Mesendoderm (in vitro differentiated cells): ENCODE measurements at regions not wholly inside any gene's neighbourhood (a gene's known extent, or its start where the extent isn't known, plus 50 kb on each side); places are given as distances from the start of the nearest gene placed in this dataset.

Experiments
- DNase-seq: peaks from one replicate; pipeline ENCODE4 v3.0.0; 2013
- H2AK5ac ChIP-seq: 2 replicates; pipeline ENCODE4 v1.6.1; 2013; ENCODE audit warnings: low read length, inconsistent platforms
- H2BK120ac ChIP-seq: 2 replicates; pipeline ENCODE4 v1.6.1; 2013; ENCODE audit warnings: low read depth, mild to moderate bottlenecking, low read length, moderate library complexity, mixed read lengths
- H2BK15ac ChIP-seq: replicated peaks from 2 replicates; pipeline ENCODE4 v1.6.1; 2013; ENCODE audit warnings: low read depth, mild to moderate bottlenecking, moderate library complexity
- H2BK5ac ChIP-seq: 2 replicates; pipeline ENCODE4 v1.6.1; 2013; ENCODE audit warnings: low read length, inconsistent platforms
- H3K18ac ChIP-seq: 2 replicates; pipeline ENCODE4 v1.6.1; 2013; ENCODE audit warnings: mild to moderate bottlenecking, low read length, mixed read lengths
- H3K23ac ChIP-seq: one replicate; pipeline ENCODE4 v1.6.1; 2013; ENCODE audit warnings: low read length
- H3K27ac ChIP-seq: 2 replicates; pipeline ENCODE4 v1.5.1; 2013; ENCODE audit warnings: low read depth, mild to moderate bottlenecking, inconsistent platforms, low read length, moderate library complexity
- H3K27me3 ChIP-seq: 2 replicates; pipeline ENCODE4 v1.6.1; 2013; ENCODE audit warnings: low read length, control low read depth, mild to moderate bottlenecking, inconsistent platforms; ENCODE audit not compliant: insufficient read depth, poor library complexity
- H3K36me3 ChIP-seq: 2 replicates; pipeline ENCODE4 v1.6.1; 2013; ENCODE audit warnings: low read length, inconsistent platforms; ENCODE audit not compliant: control insufficient read depth, insufficient read depth
- H3K4ac ChIP-seq: one replicate; pipeline ENCODE4 v1.6.1; 2013; ENCODE audit warnings: low read depth, mild to moderate bottlenecking, low read length, moderate library complexity
- H3K4me1 ChIP-seq: 2 replicates; pipeline ENCODE4 v1.6.1; 2013; ENCODE audit warnings: low read depth, low read length, inconsistent platforms; ENCODE audit not compliant: control insufficient read depth
- H3K4me2 ChIP-seq: 2 replicates; pipeline ENCODE4 v1.6.1; 2013; ENCODE audit warnings: low read length
- H3K4me3 ChIP-seq: 2 replicates; pipeline ENCODE4 v1.5.1; 2013; ENCODE audit warnings: mild to moderate bottlenecking, low read length
- H3K56ac ChIP-seq: one replicate; pipeline ENCODE4 v1.6.1; 2013; ENCODE audit warnings: low read length
- H3K79me1 ChIP-seq: 2 replicates; pipeline ENCODE4 v1.6.1; 2013; ENCODE audit warnings: low read length, inconsistent platforms
- H3K79me2 ChIP-seq: 2 replicates; pipeline ENCODE4 v1.6.1; 2013; ENCODE audit warnings: mild to moderate bottlenecking, low read length; ENCODE audit not compliant: control insufficient read depth, insufficient read depth
- H3K9ac ChIP-seq: 2 replicates; pipeline ENCODE4 v1.6.1; 2013; ENCODE audit warnings: low read length, inconsistent platforms
- H4K5ac ChIP-seq: one replicate; pipeline ENCODE4 v1.6.1; 2013; ENCODE audit warnings: low read length
- H4K8ac ChIP-seq: one replicate; pipeline ENCODE4 v1.6.1; 2013; ENCODE audit warnings: low read depth, mild to moderate bottlenecking, control low read depth, low read length, moderate library complexity
- WGBS: extraction: QIAGEN DNeasy Blood & Tissue Kit; methylation state at CpG from one replicate; pipeline ENCODE4 v1.1.7; 2013; ENCODE audit warnings: low lambda C conversion rate, missing lambda C conversion rate; ENCODE audit not compliant: insufficient coverage; ENCODE audit errors: extremely low coverage; 5-methylcytosine and 5-hydroxymethylcytosine counted together

GRCh38 chr9:108217431-108218349 lies 638.1 kb downstream of the ACTL7B start:
- Histone ChIP-seq H2BK120ac (no peak overlapping the region), H4K8ac (no peak overlapping the region), H3K27ac (no peak overlapping the region), H2AK5ac (no peak overlapping the region), H3K56ac (no peak overlapping the region), H3K23ac (no peak overlapping the region), H2BK5ac (no peak overlapping the region), H3K4me2 (no peak overlapping the region), H2BK15ac (no peak overlapping the region), H3K27me3 (no peaks in the 10 kb centered on the region), H3K4ac (no peak overlapping the region), H4K5ac (no peak overlapping the region), H3K79me2 (no peaks in the 10 kb centered on the region), H3K18ac (no peak overlapping the region), H3K36me3 (no peaks in the 10 kb centered on the region), H3K9ac (no peak overlapping the region), H3K4me1 (no peaks in the 10 kb centered on the region), H3K79me1 (no peaks in the 10 kb centered on the region), H3K4me3 (no peak overlapping the region)
- DNase-seq, result no peak
- no CpG with 5 or more reads among the region's 12 CpGs for WGBS

DNA sequence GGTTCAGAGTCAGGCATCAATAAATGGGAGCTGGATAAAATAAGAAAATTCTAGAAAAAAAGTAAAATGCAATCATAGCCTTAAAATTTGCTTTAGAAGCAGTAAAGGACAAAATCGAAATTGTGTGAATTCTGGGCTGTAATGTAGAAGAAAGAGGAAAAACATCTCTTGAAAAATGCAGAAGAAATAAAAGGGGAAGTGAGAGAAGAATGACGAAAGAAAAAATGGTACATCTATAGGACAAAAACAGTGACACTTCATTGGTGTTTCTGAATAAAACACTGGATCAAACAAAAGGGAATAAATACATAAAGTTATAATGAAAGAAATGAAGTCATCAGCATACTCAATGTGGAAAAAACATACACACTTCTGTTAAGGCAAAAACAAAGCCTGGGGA lies 642.3 kb downstream of the ACTL7B start:
- Histone ChIP-seq H3K79me1 (no peaks in the 10 kb centered on the region), H3K56ac (no peak overlapping the region), H3K23ac (no peak overlapping the region), H3K4ac (no peak overlapping the region), H3K18ac (no peak overlapping the region), H2AK5ac (no peak overlapping the region), H3K36me3 (no peaks in the 10 kb centered on the region), H2BK120ac (no peak overlapping the region), H3K27ac (no peak overlapping the region), H3K79me2 (no peaks in the 10 kb centered on the region), H3K9ac (no peak overlapping the region), H3K4me1 (no peaks in the 10 kb centered on the region), H2BK15ac (no peak overlapping the region), H2BK5ac (no peak overlapping the region), H3K4me3 (no peak overlapping the region), H3K27me3 (no peaks in the 10 kb centered on the region), H4K8ac (no peak overlapping the region), H4K5ac (no peak overlapping the region), H3K4me2 (no peak overlapping the region)
- no CpG with 5 or more reads among the region's 2 CpGs for WGBS
- no peak for DNase-seq

GRCh38 chr9:108212184-108212583 lies 643.6 kb downstream of the ACTL7B start:
- Histone ChIP-seq H2BK5ac (no peak overlapping the region), H2BK15ac (no peak overlapping the region), H2AK5ac (no peak overlapping the region), H3K79me2 (no peaks in the 10 kb centered on the region), H3K56ac (no peak overlapping the region), H3K79me1 (no peaks in the 10 kb centered on the region), H3K4me2 (no peak overlapping the region), H3K27me3 (no peaks in the 10 kb centered on the region), H3K27ac (no peak overlapping the region), H4K5ac (no peak overlapping the region), H3K4me3 (no peak overlapping the region), H3K4me1 (no peaks in the 10 kb centered on the region), H3K36me3 (no peaks in the 10 kb centered on the region), H3K18ac (no peak overlapping the region), H3K4ac (no peak overlapping the region), H3K9ac (no peak overlapping the region), H3K23ac (no peak overlapping the region), H2BK120ac (no peak overlapping the region), H4K8ac (no peak overlapping the region)
- WGBS, result no CpG with 5 or more reads among the region's 4 CpGs
- peak; percentile 45 for DNase-seq

DNA sequence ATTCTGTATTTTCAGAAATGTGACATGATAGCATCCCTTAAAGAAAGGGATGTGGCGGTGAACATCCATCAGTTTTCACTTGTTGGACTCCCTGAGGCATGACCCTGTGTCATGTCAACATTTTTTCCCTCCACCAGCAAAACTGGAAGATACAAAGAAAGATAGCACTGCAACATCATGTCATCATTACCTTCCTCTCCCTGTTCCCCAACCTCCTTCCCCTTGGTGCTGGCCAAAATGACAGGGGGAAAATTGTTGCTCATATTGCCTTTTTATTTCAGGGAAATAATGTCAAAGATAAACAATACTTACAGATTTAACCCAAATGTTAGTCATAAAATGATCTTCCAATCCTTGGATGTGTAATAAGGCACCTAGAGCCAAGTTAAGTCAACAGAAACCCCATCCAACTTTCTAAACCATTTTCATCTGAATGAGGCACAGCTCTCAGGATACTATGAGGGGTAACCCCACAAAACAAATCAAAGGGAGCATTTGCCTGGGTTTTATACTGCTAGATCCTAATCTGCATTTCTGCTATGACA lies 644.3 kb downstream of the ACTL7B start:
- DNase-seq, result no peak
- no peak overlapping the region for H3K27ac ChIP-seq
- no peak overlapping the region for H4K8ac ChIP-seq
- H2AK5ac ChIP-seq, result no peak overlapping the region
- no peak overlapping the region for H2BK120ac ChIP-seq
- no peak overlapping the region for H3K18ac ChIP-seq
- no peaks in the 10 kb centered on the region for H3K79me2 ChIP-seq
- H3K56ac ChIP-seq, result no peak overlapping the region
- H3K4ac ChIP-seq, result no peak overlapping the region
- WGBS, result no CpG with 5 or more reads among the region's 1 CpG
- no peak overlapping the region for H3K4me3 ChIP-seq
- H2BK5ac ChIP-seq, result no peak overlapping the region
- no peak overlapping the region for H3K23ac ChIP-seq
- no peak overlapping the region for H2BK15ac ChIP-seq
- no peaks in the 10 kb centered on the region for H3K4me1 ChIP-seq
- H4K5ac ChIP-seq, result no peak overlapping the region
- H3K4me2 ChIP-seq, result no peak overlapping the region
- H3K36me3 ChIP-seq, result no peaks in the 10 kb centered on the region
- H3K9ac ChIP-seq, result no peak overlapping the region
- H3K27me3 ChIP-seq, result no peaks in the 10 kb centered on the region
- no peaks in the 10 kb centered on the region for H3K79me1 ChIP-seq

- Histone ChIP-seq H4K8ac (no peak overlapping the region), H2BK120ac (no peak overlapping the region), H3K56ac (no peak overlapping the region), H3K79me1 (no peaks in the 10 kb centered on the region), H3K4me2 (no peak overlapping the region), H3K4me1 (no peaks in the 10 kb centered on the region), H3K18ac (no peak overlapping the region), H3K23ac (no peak overlapping the region), H2BK15ac (no peak overlapping the region), H3K9ac (no peak overlapping the region), H3K79me2 (no peaks in the 10 kb centered on the region), H3K4me3 (no peak overlapping the region), H3K4ac (no peak overlapping the region), H3K27me3 (no peaks in the 10 kb centered on the region), H3K27ac (no peak overlapping the region), H3K36me3 (no peaks in the 10 kb centered on the region), H2BK5ac (no peak overlapping the region), H2AK5ac (no peak overlapping the region), H4K5ac (no peak overlapping the region)
- DNase-seq, result no peak
- no CpG with 5 or more reads among the region's 5 CpGs for WGBS
These were observed 646.6 kb downstream of the ACTL7B start for GRCh38 chr9:108209132-108209685.
